ENCODE measurements at regions not wholly inside any gene's neighbourhood (a gene's known extent, or its start where the extent isn't known, plus 50 kb on each side); places are given as distances from the start of the nearest gene placed in this dataset.

- TF ChIP-seq CTCF (conservative IDR thresholded peaks at IDR 0.05; ENCODE audit: low read depth) = no peak
- no peak overlapping the region for H3K27ac ChIP-seq
- POLR2A ChIA-PET (ENCODE audit: low non-redundant PET) = no interaction called here
- DNase-seq (ENCODE audit: low spot score) = no peak
- CTCF ChIA-PET = no interaction called here
Observed at GRCh38 chr21:23900727-23901126, 1706.6 kb downstream of the MRPL39 start.

- H3K27ac ChIP-seq = no peak overlapping the region
- no peak for TF ChIP-seq CTCF (conservative IDR thresholded peaks at IDR 0.05; ENCODE audit: low read depth)
- CTCF ChIA-PET = no interaction called here
- no peak for DNase-seq (ENCODE audit: low spot score)
- POLR2A ChIA-PET (ENCODE audit: low non-redundant PET) = no interaction called here
Observed at GRCh38 chr21:23899561-23899960, 1707.7 kb downstream of the MRPL39 start.

GRCh38 chr21:23890652-23891051, 1716.6 kb downstream of the MRPL39 start:
- no peak for TF ChIP-seq CTCF (conservative IDR thresholded peaks at IDR 0.05; ENCODE audit: low read depth)
- no peak overlapping the region for H3K27ac ChIP-seq
- CTCF ChIA-PET = interaction anchor here (0.7 kb wide), 1 partner anchor 623 kb away, joined by 6 read pairs; no protein-coding TSS in a partner anchor
- POLR2A ChIA-PET (ENCODE audit: low non-redundant PET) = no interaction called here
- no peak for DNase-seq (ENCODE audit: low spot score)

- no peak for DNase-seq (ENCODE audit: low spot score)
- ChIA-PET POLR2A (ENCODE audit: low non-redundant PET) (no interaction called here), CTCF (no interaction called here)
- H3K27ac ChIP-seq = no peak overlapping the region
- TF ChIP-seq CTCF (conservative IDR thresholded peaks at IDR 0.05; ENCODE audit: low read depth) = no peak
Observed at GRCh38 chr21:23887725-23888306, 1719.5 kb downstream of the MRPL39 start.

- DNase-seq (ENCODE audit: low spot score) = no peak
- H3K27ac ChIP-seq = no peak overlapping the region
- TF ChIP-seq CTCF (conservative IDR thresholded peaks at IDR 0.05; ENCODE audit: low read depth) = no peak
- ChIA-PET CTCF (no interaction called here), POLR2A (ENCODE audit: low non-redundant PET) (no interaction called here)
Observed at GRCh38 chr21:23886828-23887724, 1720.2 kb downstream of the MRPL39 start.

GRCh38 chr21:23881783-23882182, 1725.5 kb downstream of the MRPL39 start:
- no peak overlapping the region for H3K27ac ChIP-seq
- CTCF ChIA-PET = no interaction called here
- no peak for DNase-seq (ENCODE audit: low spot score)
- POLR2A ChIA-PET (ENCODE audit: low non-redundant PET) = no interaction called here
- TF ChIP-seq CTCF (conservative IDR thresholded peaks at IDR 0.05; ENCODE audit: low read depth) = no peak

All from RWPE1 (cell line).